Prostate gland (tissue), 2 donors: ENCODE measurements at regions not wholly inside any gene's neighbourhood (a gene's known extent, or its start where the extent isn't known, plus 50 kb on each side); places are given as distances from the start of the nearest gene placed in this dataset.

Experiments
- POLR2AphosphoS5 ChIP-seq: sonication (generic); formaldehyde crosslinking; IDR thresholded peaks from one replicate; pipeline ENCODE4 v1.6.1; 2017; ENCODE audit warnings: antibody characterized with exemption
- TF ChIP-seq, protein P1 (sequence below), 4 experiments: fragments of 200-600 bp in 2 of 4; fragments of 450-650 bp in 2 of 4; sonication (generic) in 2 of 4; IDR thresholded peaks; 1 replicate in 3 of 4; 2 replicates in 1 of 4; pipeline ENCODE4 v1.5.1; 2016 to 2019; ENCODE audit warnings: antibody characterized with exemption in 4 of 4, mild to moderate bottlenecking in 2 of 4, moderate library complexity in 2 of 4

DNA sequence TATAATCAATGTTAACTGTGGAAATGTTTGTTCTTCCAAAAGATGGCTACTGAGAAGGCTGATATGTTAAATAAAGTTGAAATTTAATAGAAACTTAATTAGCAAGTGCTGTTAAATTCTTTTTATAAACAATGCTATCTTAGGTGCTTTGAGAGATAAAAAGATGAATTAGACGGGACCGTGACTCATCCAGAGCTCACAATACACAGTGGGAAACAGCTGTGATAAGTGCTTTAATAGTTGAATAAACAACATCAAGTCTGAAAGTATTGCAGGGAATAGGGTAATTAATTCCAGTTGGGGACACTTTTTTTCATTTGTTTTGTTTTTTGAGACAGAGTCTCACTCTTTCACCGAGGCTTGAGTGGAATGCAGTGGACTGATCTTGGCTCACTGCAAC lies 85.5 kb upstream of the DTNA start:
- TF ChIP-seq, protein P1, sequence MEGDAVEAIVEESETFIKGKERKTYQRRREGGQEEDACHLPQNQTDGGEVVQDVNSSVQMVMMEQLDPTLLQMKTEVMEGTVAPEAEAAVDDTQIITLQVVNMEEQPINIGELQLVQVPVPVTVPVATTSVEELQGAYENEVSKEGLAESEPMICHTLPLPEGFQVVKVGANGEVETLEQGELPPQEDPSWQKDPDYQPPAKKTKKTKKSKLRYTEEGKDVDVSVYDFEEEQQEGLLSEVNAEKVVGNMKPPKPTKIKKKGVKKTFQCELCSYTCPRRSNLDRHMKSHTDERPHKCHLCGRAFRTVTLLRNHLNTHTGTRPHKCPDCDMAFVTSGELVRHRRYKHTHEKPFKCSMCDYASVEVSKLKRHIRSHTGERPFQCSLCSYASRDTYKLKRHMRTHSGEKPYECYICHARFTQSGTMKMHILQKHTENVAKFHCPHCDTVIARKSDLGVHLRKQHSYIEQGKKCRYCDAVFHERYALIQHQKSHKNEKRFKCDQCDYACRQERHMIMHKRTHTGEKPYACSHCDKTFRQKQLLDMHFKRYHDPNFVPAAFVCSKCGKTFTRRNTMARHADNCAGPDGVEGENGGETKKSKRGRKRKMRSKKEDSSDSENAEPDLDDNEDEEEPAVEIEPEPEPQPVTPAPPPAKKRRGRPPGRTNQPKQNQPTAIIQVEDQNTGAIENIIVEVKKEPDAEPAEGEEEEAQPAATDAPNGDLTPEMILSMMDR (IDR thresholded peaks at IDR 0.05): no peak
- no peak for TF ChIP-seq POLR2AphosphoS5
